SK-N-SH (cell line): ENCODE measurements at regions not wholly inside any gene's neighbourhood (a gene's known extent, or its start where the extent isn't known, plus 50 kb on each side); places are given as distances from the start of the nearest gene placed in this dataset.
A peak's percentile ranks its signal among the peaks of the same experiment; 100 is the strongest.

Experiments
- CTCF ChIA-PET: fragments of 300-600, 350-600 bp; formaldehyde crosslinking; extraction: SDS; loops from one replicate; lab custom pipeline; 2021; lab: Yijun Ruan, JAX
- POLR2A ChIA-PET: fragments of 350-600 bp; sonication (Branson Sonifier 250); formaldehyde crosslinking; extraction: SDS; loops from one replicate; lab custom pipeline; 2020; ENCODE audit warnings: antibody characterized with exemption, inconsistent platforms; lab: Yijun Ruan, JAX
- DNase-seq: peaks from one replicate; pipeline ENCODE4 v3.0.0; 2012
- H2AFZ ChIP-seq: fragments of 200-600 bp; sonication (generic); 2 replicates; pipeline ENCODE4 v1.8.1; 2016; ENCODE audit warnings: antibody characterized with exemption, mild to moderate bottlenecking, low read depth
- H3F3A ChIP-seq: fragments of 200-600 bp; sonication (generic); replicated peaks from 2 replicates; pipeline ENCODE3; 2016; ENCODE audit warnings: antibody characterized with exemption, mild to moderate bottlenecking; ENCODE audit not compliant: insufficient read depth
- H3K27ac ChIP-seq, 2 experiments: fragments of 200-500 bp in 1 of 2; fragments of 200-600 bp in 1 of 2; sonication (Bioruptor generic) in 1 of 2; sonication (generic), shearing (Covaris generic) in 1 of 2; 2 replicates each; pipeline versions ENCODE4 v1.5.1 to v1.6.1; 2014 to 2016; ENCODE audit warnings: low read depth in 2 of 2, inconsistent platforms in 1 of 2, low read length in 1 of 2, mild to moderate bottlenecking in 1 of 2, mixed read lengths in 1 of 2
- H3K27me3 ChIP-seq: fragments of 200-600 bp; sonication (generic), shearing (Covaris generic); 2 replicates; pipeline ENCODE4 v1.6.1; 2016; ENCODE audit warnings: mixed run types; ENCODE audit not compliant: insufficient read depth
- H3K36me3 ChIP-seq, 2 experiments: fragments of 200-500 bp in 1 of 2; fragments of 200-600 bp in 1 of 2; sonication (Bioruptor generic) in 1 of 2; sonication (generic) in 1 of 2; replicated peaks in 1 of 2; 2 replicates each; pipeline versions ENCODE3 to v1.5.1; 2014 to 2016; ENCODE audit warnings: low read length in 1 of 2, mild to moderate bottlenecking in 1 of 2; ENCODE audit not compliant: insufficient read depth in 2 of 2, control insufficient read depth in 1 of 2
- H3K4me1 ChIP-seq, 2 experiments: fragments of 200-500 bp in 1 of 2; fragments of 200-600 bp in 1 of 2; sonication (Bioruptor generic) in 1 of 2; sonication (generic), shearing (Covaris generic) in 1 of 2; 2 replicates each; pipeline versions ENCODE4 v1.5.1 to v1.6.1; 2014 to 2016; ENCODE audit warnings: low read depth in 1 of 2, low read length in 1 of 2, mixed run types in 1 of 2; ENCODE audit not compliant: insufficient read depth in 2 of 2, control insufficient read depth in 1 of 2
- H3K4me2 ChIP-seq: fragments of 200-600 bp; sonication (generic), shearing (Covaris generic); 2 replicates; pipeline ENCODE4 v1.6.1; 2017; ENCODE audit warnings: mixed run types
- H3K4me3 ChIP-seq, 2 experiments: fragments of 200-500 bp in 1 of 2; fragments of 200-600 bp in 1 of 2; sonication (Bioruptor generic) in 1 of 2; sonication (generic), shearing (Covaris generic) in 1 of 2; 2 replicates each; pipeline versions ENCODE4 v1.5.1 to v1.8.1; 2014 to 2016; ENCODE audit warnings: low read depth in 2 of 2, inconsistent platforms in 1 of 2, low read length in 1 of 2, mild to moderate bottlenecking in 1 of 2, mixed read lengths in 1 of 2, moderate library complexity in 1 of 2
- H3K79me2 ChIP-seq: fragments of 200-600 bp; sonication (generic); 2 replicates; pipeline ENCODE4 v1.8.1; 2017; ENCODE audit warnings: mild to moderate bottlenecking; ENCODE audit not compliant: insufficient read depth
- H3K9ac ChIP-seq: fragments of 200-600 bp; sonication (generic); 2 replicates; pipeline ENCODE4 v1.6.1; 2017; ENCODE audit warnings: mixed run types
- H3K9me2 ChIP-seq: fragments of 200-600 bp; sonication (generic); 2 replicates; pipeline ENCODE4 v1.6.1; 2017; ENCODE audit warnings: mixed run types
- H3K9me3 ChIP-seq: fragments of 200-600 bp; sonication (generic); 2 replicates; pipeline ENCODE4 v1.6.1; 2017; ENCODE audit warnings: mixed run types, mild to moderate bottlenecking, moderate library complexity
- H4K20me1 ChIP-seq: fragments of 200-600 bp; sonication (generic); 2 replicates; pipeline ENCODE4 v1.6.1; 2017; ENCODE audit warnings: mild to moderate bottlenecking, mixed run types; ENCODE audit not compliant: insufficient read depth
- CHD2 ChIP-seq: fragments of 150-350 bp; IDR thresholded peaks from 2 replicates; pipeline ENCODE4 v1.6.1; 2018; ENCODE audit warnings: low read length; ENCODE audit not compliant: partially characterized antibody
- CTCF ChIP-seq: fragments of 200-600 bp; sonication (generic); IDR thresholded peaks from 2 replicates; pipeline ENCODE4 v1.6.1; 2017; ENCODE audit warnings: antibody characterized with exemption, mild to moderate bottlenecking, moderate library complexity
- ELF1 ChIP-seq: IDR thresholded peaks from 2 replicates; pipeline ENCODE4 v1.4.0; 2012
- EP300 ChIP-seq, 2 experiments: IDR thresholded peaks; 2 replicates each; pipeline versions ENCODE4 v1.4.0 to v1.6.1; 2012; ENCODE audit warnings: borderline replicate concordance in 1 of 2, low read depth in 1 of 2, low read length in 1 of 2
- EZH2phosphoT487 ChIP-seq: fragments of 200-600 bp; sonication (generic); IDR thresholded peaks from 2 replicates; pipeline ENCODE4 v1.6.1; 2017; ENCODE audit warnings: low read depth, mixed run types, mild to moderate bottlenecking, antibody characterized with exemption, moderate library complexity, borderline replicate concordance
- FOXJ3 ChIP-seq: sonication (generic); formaldehyde crosslinking; IDR thresholded peaks from 2 replicates; pipeline ENCODE4 v1.5.1; 2020; ENCODE audit warnings: mild to moderate bottlenecking, missing genetic modification reagents
- JUND ChIP-seq: IDR thresholded peaks from 2 replicates; pipeline ENCODE4 v1.4.0; 2012
- MAX ChIP-seq: IDR thresholded peaks from 2 replicates; pipeline ENCODE4 v1.4.0; 2012; ENCODE audit warnings: low read depth
- PBX3 ChIP-seq: IDR thresholded peaks from 2 replicates; pipeline ENCODE4; 2012
- RAD21 ChIP-seq: IDR thresholded peaks from 2 replicates; pipeline ENCODE4 v1.6.1; 2012; ENCODE audit warnings: mild to moderate bottlenecking, low read length
- REST ChIP-seq: IDR thresholded peaks from 2 replicates; pipeline ENCODE4 v1.6.1; 2012; ENCODE audit warnings: mild to moderate bottlenecking, low read depth, low read length, moderate library complexity
- RFX5 ChIP-seq: IDR thresholded peaks from 2 replicates; pipeline ENCODE4 v1.6.1; 2012; ENCODE audit warnings: mild to moderate bottlenecking, improper control_type of control experiment, low read length
- SIN3A ChIP-seq: IDR thresholded peaks from 2 replicates; pipeline ENCODE4 v1.6.1; 2012; ENCODE audit warnings: low read depth, mild to moderate bottlenecking, low read length, moderate library complexity, borderline replicate concordance
- SMC3 ChIP-seq: IDR thresholded peaks from 2 replicates; pipeline ENCODE4 v1.6.1; 2012; ENCODE audit warnings: low read depth, low read length, improper control_type of control experiment
- TCF12 ChIP-seq: IDR thresholded peaks from 2 replicates; pipeline ENCODE4 v1.4.0; 2012
- TEAD4 ChIP-seq: IDR thresholded peaks from 2 replicates; pipeline ENCODE4 v1.4.0; 2012; ENCODE audit warnings: mild to moderate bottlenecking, borderline replicate concordance; ENCODE audit not compliant: insufficient read depth
- USF1 ChIP-seq: IDR thresholded peaks from 2 replicates; pipeline ENCODE4 v1.4.0; 2012; ENCODE audit warnings: low read depth, borderline replicate concordance
- YY1 ChIP-seq: IDR thresholded peaks from 2 replicates; pipeline ENCODE4 v1.4.0; 2012; ENCODE audit warnings: low read depth, mild to moderate bottlenecking
- WGBS: methylation state at CpG from one replicate; pipeline ENCODE4 v1.1.6; 2017; ENCODE audit warnings: low lambda C conversion rate; 5-methylcytosine and 5-hydroxymethylcytosine counted together

GRCh38 chr4:134911941-134912340 is 710.4 kb upstream of the PABPC4L start (continued):
- no peak for TF ChIP-seq USF1
- TF ChIP-seq JUND: no peak
- no peak for TF ChIP-seq ELF1
- TF ChIP-seq REST: no peak
- TF ChIP-seq CHD2: no peak
- TF ChIP-seq EZH2phosphoT487: no peak
- no peak for TF ChIP-seq PBX3

GRCh38 chr4:134906404-134907023 is 704.9 kb upstream of the PABPC4L start:
- no peak overlapping the region for H2AFZ ChIP-seq

More at GRCh38 chr4:134906404-134907023, 704.9 kb upstream of the PABPC4L start:
- H3K79me2 ChIP-seq: no peaks in the 10 kb centered on the region
- TF ChIP-seq SIN3A (no peak), CHD2 (no peak), TCF12 (no peak), FOXJ3 (CRISPR knock-in tag) (no peak), TEAD4 (no peak), MAX (no peak), YY1 (no peak), REST (no peak), RAD21 (peak; percentile 63), SMC3 (peak; percentile 34; the same call in 1 of the 2 replicates), RFX5 (no peak), EP300 (IDR thresholded peaks at IDR 0.05; ENCODE audit: borderline replicate concordance in 1 of 2, low read depth in 1 of 2, low read length in 1 of 2) (no peak), CTCF (peak; percentile 63)
- TF ChIP-seq, all 33 proteins: peak for 3
- H3K36me3 ChIP-seq: no peaks in the 10 kb centered on the region
- no peak overlapping the region for H3K9ac ChIP-seq
- DNase-seq: peak; percentile 2
- ChIA-PET POLR2A (no interaction called here), CTCF (interaction anchor here (1.0 kb wide), 1 partner anchor 1958 kb away, joined by 3 read pairs; no protein-coding TSS in a partner anchor)
- no peak overlapping the region for H3K4me2 ChIP-seq
- H3K27ac ChIP-seq: no peak overlapping the region
- H4K20me1 ChIP-seq: no peaks in the 10 kb centered on the region
- H3K9me2 ChIP-seq: no peaks in the 10 kb centered on the region
- H3K27me3 ChIP-seq: no peaks in the 10 kb centered on the region
- no peaks in the 10 kb centered on the region for H3K4me1 ChIP-seq
- no peaks in the 10 kb centered on the region for H3F3A ChIP-seq
- no peak overlapping the region for H3K4me3 ChIP-seq
- no peaks in the 10 kb centered on the region for H3K9me3 ChIP-seq
- 5% methylated on average over 2 of the region's 2 CpGs for WGBS
